ENCODE measurements at regions not wholly inside any gene's neighbourhood (a gene's known extent, or its start where the extent isn't known, plus 50 kb on each side); places are given as distances from the start of the nearest gene placed in this dataset.
"Not testable (repeated sequence)": the region's sequence is repeated elsewhere in the genome, so short reads cannot be mapped to it uniquely, and the experiment has no call there.

DNA sequence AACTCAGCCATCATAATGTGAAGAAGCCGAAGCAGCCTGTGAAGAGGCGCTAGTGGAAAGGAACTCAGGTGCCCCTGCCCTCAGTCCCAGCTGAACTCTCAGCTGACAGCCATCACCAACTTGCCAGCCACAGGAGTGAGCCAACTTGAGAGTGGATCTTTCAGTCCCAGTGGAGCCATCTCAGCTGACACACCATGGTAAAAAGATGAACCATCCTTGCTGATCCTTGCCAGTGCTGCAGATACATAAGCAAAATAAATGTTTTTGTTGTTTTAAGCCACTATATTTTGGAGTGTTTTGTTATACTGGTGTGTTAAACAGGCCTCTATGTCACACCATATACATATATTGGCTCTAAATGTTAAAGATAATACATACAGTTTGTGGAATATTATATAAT, 195.8 kb upstream of the SPRED2 start:
- FAIRE-seq = no peak

DNA sequence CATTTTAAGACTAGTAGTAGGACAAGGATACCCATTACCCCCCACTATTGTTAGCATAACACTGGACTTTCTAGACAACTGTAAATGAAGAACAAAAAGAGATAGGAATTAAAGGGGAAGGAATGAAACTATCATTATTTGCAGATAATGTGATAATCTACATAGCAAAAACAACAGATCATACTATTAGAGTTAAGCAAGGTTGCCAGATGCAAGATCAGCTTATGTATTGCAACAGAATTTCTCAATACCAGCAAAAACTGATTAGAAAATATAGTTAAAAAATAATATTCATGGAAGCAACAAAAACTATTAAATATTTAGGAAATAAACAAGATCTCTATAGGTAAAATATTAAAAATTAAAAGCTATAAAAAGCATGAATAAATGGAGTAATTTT, 194.4 kb upstream of the SPRED2 start:
- FAIRE-seq = no peak

DNA sequence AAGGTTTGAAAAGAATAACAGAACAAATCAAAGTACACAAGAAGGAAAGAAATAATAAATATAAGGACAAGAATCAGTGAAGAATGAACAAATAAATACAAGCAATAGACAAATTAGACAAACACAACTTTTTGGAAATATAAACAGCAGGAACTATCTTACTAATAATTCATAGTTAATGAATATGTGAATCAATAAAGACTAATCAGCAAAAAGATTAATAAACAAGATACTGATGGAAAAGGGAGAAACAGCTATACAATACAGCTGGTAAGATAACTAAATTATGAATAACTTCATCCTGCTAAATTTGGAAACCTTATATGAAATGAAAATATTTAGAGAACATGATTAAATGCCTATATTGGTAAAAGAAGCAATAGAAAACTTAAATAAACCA, 193.6 kb upstream of the SPRED2 start:
- no peak for FAIRE-seq

DNA sequence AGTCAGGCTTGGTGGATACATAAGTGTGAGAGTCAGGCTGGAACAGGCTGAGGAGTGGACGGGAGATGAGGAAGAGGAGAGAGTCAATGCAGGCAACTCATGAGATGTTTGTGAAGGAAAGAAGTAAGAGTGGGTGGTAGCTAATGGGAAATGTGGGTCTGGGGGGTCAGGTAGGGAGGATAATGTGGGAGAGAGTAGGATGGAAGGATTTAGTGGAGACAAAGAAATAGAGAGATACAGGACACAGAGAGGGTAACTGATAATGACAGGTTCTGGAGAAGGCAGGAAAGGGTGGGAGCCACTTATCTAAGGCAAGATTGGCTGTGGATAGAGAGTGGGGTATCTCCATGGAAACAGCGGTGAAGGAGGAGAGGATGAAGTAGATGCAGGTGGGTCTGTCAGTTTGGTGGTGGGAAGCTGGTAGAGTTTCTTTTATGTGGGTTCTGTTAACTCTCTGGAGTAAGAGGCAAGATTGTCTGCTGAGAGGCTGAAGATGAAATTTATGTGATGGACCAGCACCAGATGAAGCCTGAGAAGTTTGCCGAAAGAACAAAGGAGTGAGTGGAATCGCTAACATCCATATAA, 190.6 kb upstream of the SPRED2 start:
- no peak for FAIRE-seq

DNA sequence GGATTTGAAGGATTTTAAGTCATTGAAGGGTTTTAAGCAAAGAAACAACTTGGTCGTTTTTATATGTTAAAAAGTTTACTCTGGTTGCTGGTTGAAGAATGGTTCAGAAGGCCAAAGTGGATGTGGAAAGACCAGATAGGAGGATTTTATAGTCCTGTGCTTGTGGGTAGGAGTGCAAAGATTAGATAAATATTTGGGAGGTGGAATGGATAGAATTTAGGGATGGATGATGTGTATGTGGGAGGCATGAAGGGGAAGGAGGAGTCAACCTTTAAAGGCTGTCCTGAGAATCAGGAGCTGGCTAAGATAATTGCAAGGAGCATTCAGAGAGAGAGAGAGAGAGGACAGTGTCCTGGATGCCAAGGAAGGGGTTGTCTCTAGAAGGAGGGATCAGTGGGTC, 190.1 kb upstream of the SPRED2 start:
- peak; percentile 39 for FAIRE-seq

DNA sequence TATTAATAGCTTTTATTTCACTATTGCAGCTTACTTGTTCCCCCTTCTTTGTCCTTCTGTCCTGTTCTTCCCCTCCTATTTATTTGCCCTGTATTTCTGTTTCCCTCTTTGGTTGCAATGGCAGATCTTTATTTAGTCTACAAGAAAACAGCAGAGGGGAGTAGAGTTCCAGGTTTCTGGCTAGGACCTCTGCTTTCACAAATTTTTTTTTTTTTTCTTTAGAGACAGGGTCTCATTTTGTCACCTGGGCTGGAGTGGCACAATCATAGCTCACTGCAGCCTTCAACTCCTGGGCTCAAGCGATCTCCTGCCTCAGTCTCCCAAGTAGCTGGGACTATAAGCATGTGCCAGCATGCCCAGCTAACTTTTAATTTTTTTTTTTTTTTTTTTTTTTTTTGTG, 188.1 kb upstream of the SPRED2 start:
- FAIRE-seq = no peak

DNA sequence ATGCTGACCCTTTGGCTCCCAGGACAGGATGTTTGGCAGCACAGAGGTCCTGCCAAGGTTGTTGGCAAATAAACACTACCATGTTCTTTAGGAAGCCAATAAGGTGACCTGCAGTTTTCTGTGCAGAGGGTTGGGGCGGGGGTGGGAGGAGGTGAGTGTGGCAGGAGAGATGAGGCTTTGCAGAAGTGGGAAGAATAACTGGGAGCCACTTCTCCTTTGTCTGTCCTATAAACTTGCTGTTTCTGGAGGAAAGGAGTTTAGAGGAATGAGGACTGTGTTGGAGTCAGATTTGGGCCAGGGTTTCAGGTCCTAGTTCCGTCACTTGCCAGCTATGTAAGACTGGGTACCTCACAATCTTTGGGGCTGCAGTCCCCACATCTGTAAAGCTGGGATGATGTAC, 187.6 kb upstream of the SPRED2 start:
- FAIRE-seq = no peak

DNA sequence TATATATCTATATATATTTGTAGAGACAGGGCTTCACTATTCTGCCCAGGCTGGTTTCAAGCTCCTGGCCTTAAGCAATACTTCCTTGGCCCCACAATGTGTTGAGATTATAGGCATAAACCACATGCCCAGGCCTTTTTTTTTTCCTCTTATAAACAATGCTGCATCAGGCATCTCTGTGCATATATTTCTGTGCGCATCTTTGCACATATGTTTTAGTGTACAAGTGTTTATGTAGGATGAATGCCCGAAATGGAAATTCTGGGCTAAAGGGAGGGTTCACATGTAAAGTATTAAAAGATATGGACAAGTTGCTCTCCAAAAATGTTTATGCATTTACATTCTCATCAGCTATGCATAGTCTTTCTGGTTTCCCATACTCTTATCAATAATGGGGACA, 183.2 kb upstream of the SPRED2 start:
- no peak for FAIRE-seq

DNA sequence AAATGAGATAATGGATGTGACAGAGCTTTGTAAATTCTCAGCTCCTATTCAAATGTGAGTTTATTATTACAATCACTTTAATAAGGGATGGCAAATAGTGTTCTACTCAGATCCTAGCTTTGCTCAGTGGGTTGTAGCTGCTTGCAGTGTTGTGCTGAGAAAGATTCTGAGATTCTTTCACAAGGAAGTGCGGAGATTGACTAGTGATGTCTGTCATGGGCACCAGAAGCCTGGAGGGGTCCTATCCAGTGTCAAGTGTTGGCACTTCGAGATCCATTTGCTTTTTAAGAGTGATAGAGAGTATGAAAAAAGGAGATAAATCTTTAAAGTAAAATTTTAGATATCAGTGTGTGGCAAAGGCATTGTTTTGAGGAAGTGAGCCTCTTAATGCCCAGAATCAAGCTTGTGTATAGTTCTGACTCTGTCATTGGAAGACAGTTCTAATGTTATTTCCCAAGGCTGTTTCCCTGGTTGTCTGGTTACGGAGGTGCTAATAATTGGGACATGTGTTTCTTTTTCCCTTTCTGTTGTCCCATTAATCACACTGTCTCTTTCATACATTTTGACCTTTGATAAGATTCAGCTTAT, 181.7 kb upstream of the SPRED2 start:
- FAIRE-seq = no peak

DNA sequence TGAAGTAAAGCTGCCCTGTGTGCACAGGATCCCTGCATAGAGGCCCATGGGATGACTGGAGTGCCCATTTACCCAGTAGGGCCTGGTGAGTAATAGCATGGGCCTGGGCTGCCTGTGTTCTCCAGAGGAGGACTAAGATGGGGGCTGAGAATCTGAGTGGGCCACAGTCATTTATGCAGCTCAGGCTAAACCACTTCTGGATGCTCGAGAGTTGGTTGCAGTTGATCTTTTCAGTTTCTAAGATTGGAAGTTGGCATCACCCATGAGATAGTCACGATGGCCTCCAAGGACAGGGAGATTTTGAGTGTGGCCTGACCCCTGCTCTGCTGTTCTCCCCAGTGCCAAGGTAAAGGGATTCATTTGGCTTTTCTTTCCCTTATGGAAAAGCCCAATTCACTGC, 179.1 kb upstream of the SPRED2 start:
- FAIRE-seq = no peak

DNA sequence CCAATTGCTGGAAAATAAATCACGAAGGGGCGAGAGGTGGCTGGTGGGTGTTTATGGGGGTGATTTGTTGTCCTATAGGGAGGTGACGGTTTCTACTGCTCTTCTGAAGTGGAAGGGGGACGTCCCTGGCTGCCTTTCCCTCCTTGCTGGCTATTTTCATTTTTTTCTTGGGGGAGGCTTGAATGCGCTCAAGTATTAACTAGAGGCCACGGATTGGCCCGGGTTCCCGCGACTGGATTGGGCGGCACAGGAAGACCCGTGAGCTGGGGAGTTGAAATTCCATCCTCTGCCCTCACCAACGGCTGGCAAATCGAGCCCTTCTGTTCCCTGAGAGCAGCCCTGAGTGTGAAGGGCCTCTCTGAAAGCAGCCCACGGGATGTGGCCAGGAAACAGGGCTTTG, 176.5 kb upstream of the SPRED2 start:
- FAIRE-seq = no peak

DNA sequence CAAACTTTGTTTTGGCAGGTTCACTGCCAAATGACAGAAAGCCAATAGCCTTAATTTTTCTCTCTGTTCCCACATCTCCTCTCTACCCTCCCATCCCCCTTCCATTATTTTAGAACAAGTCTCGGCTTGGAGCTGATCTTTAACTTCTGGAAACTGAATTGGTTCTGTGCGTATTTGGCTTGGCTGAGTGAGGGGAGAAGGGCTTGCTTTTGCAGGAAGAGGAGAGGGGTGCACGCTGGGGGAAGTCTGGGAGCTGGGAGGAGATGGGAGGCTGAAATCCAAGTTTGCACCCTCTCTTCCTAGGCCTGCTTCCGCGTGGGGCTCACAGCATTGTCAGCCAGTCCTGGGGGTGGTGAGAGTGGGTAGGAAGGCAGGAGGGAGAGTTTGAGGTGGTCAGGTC, 176.1 kb upstream of the SPRED2 start:
- FAIRE-seq = no peak

DNA sequence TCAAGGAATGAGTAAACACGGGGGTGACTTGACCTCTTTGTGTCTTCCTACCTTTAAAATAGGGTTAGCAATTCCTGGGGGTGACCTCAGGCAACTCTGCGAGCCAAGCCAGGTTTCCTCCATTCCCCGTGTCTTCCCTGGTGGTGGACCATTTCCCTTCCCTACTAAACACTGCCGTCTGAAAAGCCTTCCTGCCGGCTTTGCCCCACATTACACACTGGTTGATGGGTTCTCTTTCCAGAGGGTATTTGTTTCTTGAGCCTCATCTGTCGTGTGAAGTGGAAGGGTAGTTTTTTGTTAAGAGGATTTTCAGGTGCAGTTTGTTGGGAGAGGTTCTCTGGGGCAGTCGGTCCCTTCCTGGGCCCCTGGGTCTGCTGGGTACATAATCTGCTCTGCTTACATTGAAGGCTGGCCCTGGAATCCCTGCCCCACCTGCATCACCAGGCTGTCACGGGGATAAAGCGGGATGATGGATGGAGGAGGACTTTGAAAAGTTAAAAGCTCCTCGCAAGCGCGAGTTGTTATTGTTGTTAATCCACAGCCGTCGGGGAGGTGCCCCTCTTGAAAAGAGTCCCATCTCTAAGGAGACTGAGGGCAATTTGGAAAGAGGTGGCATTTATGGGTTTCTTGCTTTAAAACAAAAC, 175.4 kb upstream of the SPRED2 start:
- FAIRE-seq = no peak

DNA sequence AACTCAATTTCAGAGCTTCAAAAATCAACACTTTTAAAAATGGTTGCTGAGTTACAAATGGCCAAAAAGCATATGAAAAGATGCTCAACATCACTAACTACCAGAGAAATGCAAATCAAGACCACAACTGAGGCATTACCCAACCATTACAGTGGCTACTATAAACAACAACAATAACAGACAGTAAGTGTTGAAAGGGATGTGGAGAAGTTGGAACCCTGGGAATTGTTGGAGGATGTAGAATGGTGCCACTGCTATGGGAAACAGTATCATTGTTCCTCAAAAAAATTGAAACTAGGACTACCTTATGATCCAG, 173.3 kb upstream of the SPRED2 start:
- FAIRE-seq = no peak

DNA sequence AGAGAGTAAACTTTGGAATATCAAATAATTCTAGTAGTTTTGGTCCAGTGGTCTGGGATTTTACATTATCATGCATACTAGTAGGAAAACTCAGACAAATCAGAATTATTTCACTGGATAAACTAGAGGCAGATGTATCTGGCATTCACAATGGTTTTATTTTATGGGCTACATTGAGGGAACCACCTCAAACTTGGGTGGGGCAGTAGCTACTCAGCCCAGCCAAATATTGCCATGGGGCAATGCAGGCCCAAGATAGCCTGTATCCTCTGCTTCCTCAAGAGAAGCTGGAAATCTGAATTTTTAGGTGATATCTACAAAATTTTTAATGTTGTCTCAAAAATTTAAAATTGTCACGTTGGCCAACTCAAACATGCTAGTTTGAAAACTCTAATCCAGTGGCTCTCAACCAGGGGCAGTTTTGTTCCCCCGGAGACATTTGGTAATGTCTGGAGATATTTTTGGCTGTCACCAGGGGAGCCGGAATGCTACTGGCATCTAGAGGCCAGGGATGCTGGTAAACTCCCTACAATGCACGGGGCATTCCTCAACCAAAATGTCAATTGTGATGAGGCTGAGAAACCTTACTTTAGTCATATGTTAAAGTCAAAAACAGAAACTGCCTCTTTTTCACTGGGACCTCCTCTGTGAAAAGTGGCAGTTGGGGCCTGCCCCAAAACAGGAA, 172.8 kb upstream of the SPRED2 start:
- no peak for FAIRE-seq

DNA sequence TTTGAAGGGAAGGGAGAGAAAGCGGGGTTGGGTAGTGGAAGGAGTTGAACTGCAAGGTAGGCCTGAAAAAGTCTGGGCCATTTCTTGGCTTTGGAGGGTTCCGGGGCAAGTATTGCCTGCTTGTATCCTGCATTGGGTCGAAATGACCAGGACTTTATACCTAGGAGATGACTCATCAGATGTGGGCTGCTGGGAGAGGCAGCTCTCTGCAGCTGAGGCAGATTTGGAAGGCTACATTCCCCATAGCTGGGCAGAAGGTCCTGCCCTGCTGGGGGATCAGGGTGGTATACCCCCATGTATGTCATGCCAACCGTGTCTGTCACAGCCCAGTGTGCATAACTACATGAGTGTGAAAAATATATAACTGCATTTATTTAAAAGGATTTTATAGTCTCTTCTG, 171.8 kb upstream of the SPRED2 start:
- no peak for FAIRE-seq

DNA sequence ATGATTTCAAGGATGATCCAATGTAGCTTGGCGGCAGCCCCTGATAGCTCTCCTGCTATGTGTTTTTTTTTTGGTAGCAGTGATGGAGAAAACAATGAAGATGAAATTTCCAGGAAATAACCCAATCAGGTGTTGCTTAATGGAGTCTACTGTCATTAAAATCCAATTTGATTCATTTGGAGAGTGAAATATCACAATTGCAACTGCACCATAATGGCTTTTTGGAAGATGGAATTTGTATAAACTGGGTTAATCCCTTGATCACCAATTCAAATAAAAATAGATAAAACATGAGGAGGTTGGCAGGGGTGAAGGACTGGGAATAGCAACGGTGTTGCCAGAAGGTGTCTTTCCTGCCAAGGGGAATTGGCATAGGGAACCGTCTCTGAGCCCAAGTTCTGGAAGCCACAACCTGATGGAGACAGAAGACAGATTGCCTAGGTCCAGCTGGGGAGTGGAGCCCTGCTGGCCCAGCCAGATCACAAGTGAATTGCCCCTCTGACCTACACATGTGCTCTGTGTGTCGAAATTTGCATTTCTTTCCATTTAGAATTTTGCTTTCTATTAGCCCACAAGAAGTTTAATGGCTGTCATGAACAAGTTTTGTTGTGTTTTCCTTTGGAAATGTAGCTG, 170.3 kb upstream of the SPRED2 start:
- FAIRE-seq = no peak

DNA sequence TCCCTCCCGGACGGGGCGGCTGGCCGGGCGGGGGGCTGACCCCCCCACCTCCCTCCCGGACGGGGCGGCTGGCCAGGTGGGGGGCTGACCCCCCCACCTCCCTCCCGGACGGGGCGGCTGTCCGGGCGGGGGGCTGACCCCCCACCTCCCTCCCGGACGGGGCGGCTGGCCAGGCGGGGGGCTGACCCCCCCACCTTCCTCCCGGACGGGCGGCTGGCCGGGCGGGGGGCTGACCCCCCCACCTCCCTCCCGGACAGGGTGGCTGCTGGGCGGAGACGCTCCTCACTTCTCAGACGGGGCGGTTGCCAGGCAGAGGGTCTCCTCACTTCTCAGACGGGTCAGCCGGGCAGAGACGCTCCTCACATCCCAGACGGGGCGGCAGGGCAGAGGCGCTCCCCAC, 168.5 kb upstream of the SPRED2 start:
- not testable (repeated sequence) for FAIRE-seq

DNA sequence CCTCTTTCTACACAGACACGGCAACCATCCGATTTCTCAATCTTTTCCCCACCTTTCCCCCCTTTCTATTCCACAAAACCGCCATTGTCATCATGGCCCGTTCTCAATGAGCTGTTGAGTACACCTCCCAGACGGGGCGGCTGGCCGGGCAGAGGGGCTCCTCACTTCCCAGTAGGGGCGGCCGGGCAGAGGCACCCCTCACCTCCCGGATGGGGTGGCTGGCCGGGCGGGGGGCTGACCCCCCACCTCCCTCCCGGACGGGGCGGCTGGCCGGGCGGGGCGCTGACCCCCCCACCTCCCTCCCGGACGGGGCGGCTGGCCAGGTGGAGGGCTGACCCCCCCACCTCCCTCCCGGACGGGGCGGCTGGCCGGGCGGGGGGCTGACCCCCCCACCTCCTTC, 168.0 kb upstream of the SPRED2 start:
- FAIRE-seq = not testable (repeated sequence)

DNA sequence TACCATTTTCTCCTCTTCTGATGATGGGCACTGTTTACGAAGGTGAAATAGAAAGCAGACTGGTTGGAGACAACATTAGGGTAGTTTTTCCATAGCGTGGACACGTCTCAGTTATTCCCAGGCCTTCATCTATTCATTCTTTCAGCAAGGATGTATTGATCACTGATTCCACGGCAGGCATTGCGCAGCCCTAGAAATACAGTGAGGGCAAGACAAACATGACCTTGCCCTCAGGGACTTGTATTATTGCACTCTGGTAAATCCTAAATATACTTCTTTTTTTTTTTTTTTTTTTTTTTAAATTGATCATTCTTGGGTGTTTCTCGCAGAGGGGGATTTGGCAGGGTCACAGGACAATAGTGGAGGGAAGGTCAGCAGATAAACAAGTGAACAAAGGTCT, 167.3 kb upstream of the SPRED2 start:
- no peak for FAIRE-seq

DNA sequence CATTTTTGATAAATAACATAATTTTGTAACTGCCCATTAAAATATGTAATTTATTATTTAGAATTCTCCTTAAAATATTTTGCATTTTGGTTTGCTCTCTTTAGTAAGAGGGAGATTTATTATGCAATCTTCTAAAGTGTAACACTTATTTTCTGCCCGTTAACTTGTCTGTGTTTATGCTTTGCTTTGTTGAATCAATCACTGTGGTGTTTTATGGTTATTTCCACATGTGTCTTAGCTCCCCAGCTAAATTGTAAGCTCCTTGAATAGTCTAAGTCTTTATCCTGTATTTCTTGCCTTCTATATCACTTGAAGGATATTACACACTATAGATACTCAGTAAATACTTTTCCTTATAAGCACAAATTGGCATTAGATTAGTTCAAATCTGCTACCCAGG, 166.6 kb upstream of the SPRED2 start:
- FAIRE-seq = no peak

DNA sequence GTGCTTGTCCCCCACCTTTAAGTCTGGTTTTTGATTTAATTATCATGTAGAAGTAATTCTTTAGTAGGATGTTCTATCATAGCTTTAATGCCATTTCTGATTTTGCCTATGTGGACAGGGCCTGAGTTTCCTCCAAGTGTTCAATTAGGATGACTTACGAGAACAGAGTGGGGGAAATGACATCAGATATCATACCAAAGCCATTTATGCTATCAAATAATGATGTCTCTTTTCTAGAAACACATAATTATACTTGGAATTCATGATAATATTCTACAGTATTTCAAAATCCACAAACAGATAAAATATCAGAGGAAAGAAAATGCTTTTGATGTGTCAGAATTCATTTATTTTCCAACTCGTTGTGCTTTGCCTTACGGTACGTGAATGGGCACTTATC, 165.9 kb upstream of the SPRED2 start:
- no peak for FAIRE-seq

DNA sequence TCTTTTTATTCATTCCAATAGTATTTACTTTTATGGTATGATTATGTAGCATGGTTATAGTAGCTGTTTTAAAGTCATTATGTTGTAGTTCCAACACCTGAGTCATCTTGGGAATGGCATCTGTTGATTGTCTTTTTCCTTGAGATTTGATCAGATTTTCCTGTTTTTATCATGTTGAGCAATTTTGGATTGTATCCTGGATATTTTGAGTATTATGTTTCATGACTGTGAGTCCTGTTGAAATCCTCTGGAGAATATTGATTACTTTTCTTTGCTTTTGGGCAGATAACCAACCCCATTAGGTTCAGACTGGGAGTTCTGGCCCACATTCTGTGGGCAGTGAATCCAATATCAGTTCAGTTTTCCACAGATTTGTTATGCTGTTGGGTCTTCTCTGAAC, 163.2 kb upstream of the SPRED2 start:
- FAIRE-seq = no peak

DNA sequence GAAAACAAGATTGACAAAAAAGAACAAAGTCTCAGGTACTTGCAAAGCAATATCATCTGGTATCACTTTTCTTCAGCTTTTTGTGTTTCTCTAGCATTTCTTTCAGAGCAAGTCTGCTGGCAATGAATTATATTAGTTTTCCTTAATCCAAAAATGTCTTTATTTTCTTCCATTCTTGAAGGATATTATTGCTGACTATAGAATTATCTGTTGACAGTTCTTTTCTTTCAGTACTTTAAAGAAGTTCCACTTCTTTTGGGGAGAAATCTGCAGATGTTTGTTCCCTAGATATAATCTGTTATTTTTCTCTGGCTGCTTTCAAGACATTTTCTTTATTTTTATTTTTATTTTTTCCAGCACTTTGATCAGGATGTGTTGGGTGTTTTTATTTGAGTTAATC, 161.8 kb upstream of the SPRED2 start:
- no peak for FAIRE-seq

Data from endometrium (tissue), 2 donors.